ENCODE measurements at regions not wholly inside any gene's neighbourhood (a gene's known extent, or its start where the extent isn't known, plus 50 kb on each side); places are given as distances from the start of the nearest gene placed in this dataset.

GRCh38 chr7:125347269-125347668 is 417.6 kb upstream of the POT1 start:
- H3K9me3 ChIP-seq (ENCODE audit: insufficient read depth, low read length) = no peaks in the 10 kb centered on the region
- H3K36me3 ChIP-seq (ENCODE audit: low read length) = no peaks in the 10 kb centered on the region
- no peaks in the 10 kb centered on the region for H3K27me3 ChIP-seq (ENCODE audit: low read length)
- no peaks in the 10 kb centered on the region for H4K20me1 ChIP-seq (ENCODE audit: low read depth, low read length)
- H3K9ac ChIP-seq (ENCODE audit: low read length) = no peak overlapping the region
- no peak overlapping the region for H3K4me2 ChIP-seq (ENCODE audit: low read depth, low read length, poor library complexity, severe bottlenecking)
- no peak overlapping the region for H3K27ac ChIP-seq (ENCODE audit: low read depth, low read length)
- H3F3A ChIP-seq (ENCODE audit: insufficient read depth) = no peaks in the 10 kb centered on the region
- no peak for TF ChIP-seq CTCF (IDR thresholded peaks at IDR 0.05; ENCODE audit: insufficient read depth, low read length, poor library complexity, severe bottlenecking)
- TF ChIP-seq EZH2phosphoT487 (conservative IDR thresholded peaks at IDR 0.05; ENCODE audit: low read length) = no peak
- no peak overlapping the region for H2AFZ ChIP-seq (ENCODE audit: low read depth, low read length, severe bottlenecking)
- H3K9me2 ChIP-seq (replicated peaks; ENCODE audit: insufficient read depth, low read length) = no peaks in the 10 kb centered on the region
- H3K79me2 ChIP-seq (ENCODE audit: insufficient read depth, low read length) = no peaks in the 10 kb centered on the region
- no peak overlapping the region for H3K4me3 ChIP-seq (ENCODE audit: insufficient read depth, low read length, poor library complexity, severe bottlenecking)

- Histone ChIP-seq H3K79me2 (ENCODE audit: insufficient read depth, low read length) (no peaks in the 10 kb centered on the region), H3K27me3 (ENCODE audit: low read length) (no peaks in the 10 kb centered on the region), H3K9me3 (ENCODE audit: insufficient read depth, low read length) (no peaks in the 10 kb centered on the region), H3K9me2 (replicated peaks; ENCODE audit: insufficient read depth, low read length) (no peaks in the 10 kb centered on the region), H3K27ac (ENCODE audit: low read depth, low read length) (no peak overlapping the region), H3K9ac (ENCODE audit: low read length) (no peak overlapping the region), H3F3A (ENCODE audit: insufficient read depth) (no peaks in the 10 kb centered on the region), H3K36me3 (ENCODE audit: low read length) (no peaks in the 10 kb centered on the region), H3K4me3 (ENCODE audit: insufficient read depth, low read length, poor library complexity, severe bottlenecking) (no peak overlapping the region), H4K20me1 (ENCODE audit: low read depth, low read length) (no peaks in the 10 kb centered on the region), H2AFZ (ENCODE audit: low read depth, low read length, severe bottlenecking) (no peak overlapping the region), H3K4me2 (ENCODE audit: low read depth, low read length, poor library complexity, severe bottlenecking) (no peak overlapping the region)
- TF ChIP-seq EZH2phosphoT487 (conservative IDR thresholded peaks at IDR 0.05; ENCODE audit: low read length) (no peak), CTCF (IDR thresholded peaks at IDR 0.05; ENCODE audit: insufficient read depth, low read length, poor library complexity, severe bottlenecking) (no peak)
Observed at GRCh38 chr7:125338110-125338509, 408.5 kb upstream of the POT1 start.

GRCh38 chr7:125336326-125336725 is 406.7 kb upstream of the POT1 start:
- H3K9me2 ChIP-seq (replicated peaks; ENCODE audit: insufficient read depth, low read length) = no peaks in the 10 kb centered on the region
- no peak overlapping the region for H3K4me3 ChIP-seq (ENCODE audit: insufficient read depth, low read length, poor library complexity, severe bottlenecking)
- H3K36me3 ChIP-seq (ENCODE audit: low read length) = no peaks in the 10 kb centered on the region
- TF ChIP-seq CTCF (IDR thresholded peaks at IDR 0.05; ENCODE audit: insufficient read depth, low read length, poor library complexity, severe bottlenecking) = no peak
- no peak for TF ChIP-seq EZH2phosphoT487 (conservative IDR thresholded peaks at IDR 0.05; ENCODE audit: low read length)
- H3K27ac ChIP-seq (ENCODE audit: low read depth, low read length) = no peak overlapping the region
- no peaks in the 10 kb centered on the region for H3K9me3 ChIP-seq (ENCODE audit: insufficient read depth, low read length)
- H3K9ac ChIP-seq (ENCODE audit: low read length) = no peak overlapping the region
- no peaks in the 10 kb centered on the region for H3F3A ChIP-seq (ENCODE audit: insufficient read depth)
- H2AFZ ChIP-seq (ENCODE audit: low read depth, low read length, severe bottlenecking) = no peak overlapping the region
- H3K79me2 ChIP-seq (ENCODE audit: insufficient read depth, low read length) = no peaks in the 10 kb centered on the region
- H3K27me3 ChIP-seq (ENCODE audit: low read length) = no peaks in the 10 kb centered on the region
- no peaks in the 10 kb centered on the region for H4K20me1 ChIP-seq (ENCODE audit: low read depth, low read length)
- H3K4me2 ChIP-seq (ENCODE audit: low read depth, low read length, poor library complexity, severe bottlenecking) = no peak overlapping the region
